ENCODE measurements at regions not wholly inside any gene's neighbourhood (a gene's known extent, or its start where the extent isn't known, plus 50 kb on each side); places are given as distances from the start of the nearest gene placed in this dataset.
"Not testable (repeated sequence)": the region's sequence is repeated elsewhere in the genome, so short reads cannot be mapped to it uniquely, and the experiment has no call there.

GRCh38 chr6:147944122-147944521 is 398.5 kb upstream of the SASH1 start:
- H3K27ac ChIP-seq: no peak overlapping the region
- no peak for DNase-seq (ENCODE audit: low read depth, low spot score)

DNA sequence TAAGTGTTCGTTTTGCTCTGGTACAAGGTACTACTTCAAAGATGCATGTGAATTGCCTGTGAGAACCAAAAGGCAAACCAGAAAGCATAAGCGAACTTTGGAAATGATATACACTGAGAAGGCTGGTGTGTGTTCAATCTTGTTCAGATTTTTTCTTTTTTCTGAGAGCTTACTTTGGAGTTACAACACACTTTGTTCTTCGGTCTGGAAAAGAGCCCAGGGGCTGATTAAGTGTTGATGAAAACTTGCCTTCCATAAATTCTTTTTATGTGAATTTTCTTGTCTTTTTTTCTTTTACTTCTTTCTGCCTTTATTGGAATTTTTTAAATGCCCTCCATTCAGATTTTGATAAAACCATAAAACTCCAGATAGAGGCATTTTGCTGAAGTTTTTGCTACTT is 395.1 kb upstream of the SASH1 start:
- no peak for DNase-seq (ENCODE audit: low read depth, low spot score)
- no peak overlapping the region for H3K27ac ChIP-seq

- H3K27ac ChIP-seq: no peak overlapping the region
- no peak for DNase-seq (ENCODE audit: low read depth, low spot score)
Measured at GRCh38 chr6:147949981-147950622, 392.5 kb upstream of the SASH1 start.

GRCh38 chr6:147950623-147950987 is 392.0 kb upstream of the SASH1 start:
- no peak for DNase-seq (ENCODE audit: low read depth, low spot score)
- H3K27ac ChIP-seq: no peak overlapping the region

DNA sequence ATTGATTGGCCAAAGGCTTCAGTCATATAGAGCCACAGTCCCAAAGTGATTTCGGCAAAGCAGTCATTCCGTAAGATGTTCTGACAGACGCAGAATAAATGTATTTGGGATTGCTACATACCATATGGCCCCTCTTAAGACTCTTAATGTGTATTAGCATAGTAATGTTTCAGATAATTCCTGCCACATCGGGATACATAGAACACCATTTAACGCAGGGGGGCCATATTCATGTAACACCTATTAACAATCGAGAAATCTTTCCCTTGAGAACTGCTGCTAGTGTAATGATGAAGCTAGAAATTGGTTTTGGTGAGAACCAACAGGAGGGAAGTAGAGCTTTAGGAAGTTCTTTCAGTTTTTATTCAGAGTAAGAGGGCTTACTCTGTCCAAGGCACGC is 390.9 kb upstream of the SASH1 start:
- H3K27ac ChIP-seq: no peak overlapping the region
- DNase-seq (ENCODE audit: low read depth, low spot score): no peak

GRCh38 chr6:147954938-147955337 is 387.7 kb upstream of the SASH1 start:
- DNase-seq (ENCODE audit: low read depth, low spot score): peak; percentile 85
- peak overlapping the region; percentile 65 for H3K27ac ChIP-seq

DNA sequence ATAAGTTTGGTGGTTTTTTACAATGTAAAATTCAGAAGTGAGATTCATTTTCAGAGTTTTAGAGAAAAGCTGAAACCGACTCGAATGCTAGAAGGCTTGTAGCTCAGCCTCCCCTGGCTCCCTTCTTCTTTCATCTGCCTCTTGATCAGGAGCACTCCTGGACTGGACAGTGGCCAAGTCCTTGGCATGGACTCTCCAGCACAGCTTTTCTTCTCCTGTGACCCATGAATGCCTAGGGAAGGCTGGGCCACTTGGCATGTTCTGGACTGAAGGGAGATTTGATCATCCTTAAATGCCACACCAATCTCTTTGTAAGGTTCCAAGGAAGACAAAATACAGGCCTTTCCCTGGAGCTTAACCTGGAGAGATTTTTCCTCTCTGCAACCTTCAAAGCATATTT is 384.0 kb upstream of the SASH1 start:
- H3K27ac ChIP-seq: no peak overlapping the region
- DNase-seq (ENCODE audit: low read depth, low spot score): no peak

DNA sequence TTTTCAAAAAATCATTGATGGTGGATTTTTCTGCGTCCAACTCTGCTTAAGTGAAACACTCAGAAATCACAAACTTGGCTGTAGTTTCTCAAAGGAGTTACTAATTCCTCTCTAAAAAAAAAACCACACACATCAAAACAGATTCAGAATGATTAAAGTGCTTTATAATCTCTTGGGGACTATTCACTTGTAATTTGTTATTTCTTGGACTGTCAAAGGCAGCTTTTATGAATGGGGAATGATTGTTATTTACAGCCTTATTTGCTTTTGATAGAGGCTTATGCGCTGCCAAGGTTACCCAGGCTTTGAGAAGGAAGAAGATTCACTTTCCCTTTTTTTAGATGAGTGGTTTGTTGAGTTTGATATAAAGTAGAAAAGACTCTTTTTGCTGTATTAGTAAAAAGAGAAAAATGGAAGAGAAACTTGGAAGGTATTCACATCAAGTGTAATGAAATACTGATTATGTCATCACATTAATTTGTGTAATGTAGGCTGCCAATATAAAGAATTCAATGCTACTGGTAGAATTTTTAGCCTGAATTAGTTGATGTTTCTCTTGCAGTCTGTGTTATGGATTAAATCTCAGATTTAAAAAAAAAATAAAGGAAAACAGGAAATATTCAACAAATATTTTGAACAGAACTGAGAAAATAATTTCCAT is 381.0 kb upstream of the SASH1 start:
- DNase-seq (ENCODE audit: low read depth, low spot score): no peak
- H3K27ac ChIP-seq: no peak overlapping the region

GRCh38 chr6:147965448-147965847 is 377.2 kb upstream of the SASH1 start:
- DNase-seq (ENCODE audit: low read depth, low spot score); H3K27ac ChIP-seq: not testable (repeated sequence)

DNA sequence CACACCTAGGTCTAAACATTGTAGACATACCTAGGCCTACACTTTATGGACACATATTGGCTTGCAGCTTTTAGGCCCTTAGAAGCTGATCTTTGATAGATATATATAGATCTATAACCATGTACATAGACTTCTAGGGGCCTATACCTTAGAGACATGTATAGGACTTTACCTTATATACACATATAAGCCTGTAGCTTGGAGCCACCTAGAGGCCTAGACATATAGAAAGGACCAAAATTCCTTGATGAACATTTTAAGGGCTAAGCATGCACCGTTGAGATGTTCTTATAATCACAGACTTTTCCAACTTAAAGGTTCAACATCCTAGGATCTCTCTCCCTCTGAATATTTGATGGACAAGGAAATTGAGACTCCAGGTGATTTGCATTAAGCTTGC is 371.7 kb upstream of the SASH1 start:
- DNase-seq (ENCODE audit: low read depth, low spot score): no peak
- H3K27ac ChIP-seq: no peak overlapping the region

DNA sequence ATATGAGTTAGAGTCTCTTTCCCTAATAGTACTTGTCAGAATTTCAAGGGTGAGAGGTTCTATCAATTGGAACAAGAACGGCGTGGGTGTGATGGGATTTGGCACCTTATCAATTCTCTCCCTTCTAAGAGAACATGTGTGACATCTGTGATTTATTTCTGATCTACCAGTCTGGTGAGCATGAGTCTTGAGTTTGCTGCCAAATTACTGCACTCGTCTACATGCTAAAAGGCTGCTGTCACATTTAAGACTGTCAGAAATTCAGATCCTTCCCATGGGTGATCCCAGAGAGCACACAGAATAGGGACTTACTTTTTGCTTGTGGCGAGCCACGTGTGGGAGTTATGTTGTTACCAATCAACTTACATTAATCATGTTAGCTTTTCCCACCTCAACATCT is 370.2 kb upstream of the SASH1 start:
- no peak overlapping the region for H3K27ac ChIP-seq
- no peak for DNase-seq (ENCODE audit: low read depth, low spot score)

GRCh38 chr6:147973806-147974205 is 368.8 kb upstream of the SASH1 start:
- DNase-seq (ENCODE audit: low read depth, low spot score): no peak
- H3K27ac ChIP-seq: no peak overlapping the region

DNA sequence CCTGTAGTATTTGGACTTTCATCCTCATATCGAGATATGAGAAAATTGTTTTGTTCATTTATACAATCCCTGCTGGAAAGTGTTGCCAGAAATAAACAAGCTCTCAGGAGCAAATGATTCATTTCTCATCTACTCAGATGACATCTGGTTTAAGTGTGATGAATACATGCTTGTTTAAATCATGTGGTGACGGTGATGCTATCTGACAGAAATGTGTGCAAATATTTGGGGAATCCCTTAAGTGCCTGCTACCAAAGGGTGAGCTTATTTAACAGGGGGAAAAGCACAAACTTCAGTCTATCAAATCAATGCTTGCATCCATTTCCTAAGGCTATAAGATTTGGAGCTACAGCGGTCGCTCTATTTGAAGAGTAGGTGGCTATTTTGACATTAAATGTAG is 368.3 kb upstream of the SASH1 start:
- no peak overlapping the region for H3K27ac ChIP-seq
- DNase-seq (ENCODE audit: low read depth, low spot score): peak; percentile 46

- DNase-seq (ENCODE audit: low read depth, low spot score): no peak
- H3K27ac ChIP-seq: no peak overlapping the region
Measured at GRCh38 chr6:147977851-147978465, 364.7 kb upstream of the SASH1 start.

- no peak for DNase-seq (ENCODE audit: low read depth, low spot score)
- no peak overlapping the region for H3K27ac ChIP-seq
Measured at GRCh38 chr6:147979966-147980365, 362.7 kb upstream of the SASH1 start.

DNA sequence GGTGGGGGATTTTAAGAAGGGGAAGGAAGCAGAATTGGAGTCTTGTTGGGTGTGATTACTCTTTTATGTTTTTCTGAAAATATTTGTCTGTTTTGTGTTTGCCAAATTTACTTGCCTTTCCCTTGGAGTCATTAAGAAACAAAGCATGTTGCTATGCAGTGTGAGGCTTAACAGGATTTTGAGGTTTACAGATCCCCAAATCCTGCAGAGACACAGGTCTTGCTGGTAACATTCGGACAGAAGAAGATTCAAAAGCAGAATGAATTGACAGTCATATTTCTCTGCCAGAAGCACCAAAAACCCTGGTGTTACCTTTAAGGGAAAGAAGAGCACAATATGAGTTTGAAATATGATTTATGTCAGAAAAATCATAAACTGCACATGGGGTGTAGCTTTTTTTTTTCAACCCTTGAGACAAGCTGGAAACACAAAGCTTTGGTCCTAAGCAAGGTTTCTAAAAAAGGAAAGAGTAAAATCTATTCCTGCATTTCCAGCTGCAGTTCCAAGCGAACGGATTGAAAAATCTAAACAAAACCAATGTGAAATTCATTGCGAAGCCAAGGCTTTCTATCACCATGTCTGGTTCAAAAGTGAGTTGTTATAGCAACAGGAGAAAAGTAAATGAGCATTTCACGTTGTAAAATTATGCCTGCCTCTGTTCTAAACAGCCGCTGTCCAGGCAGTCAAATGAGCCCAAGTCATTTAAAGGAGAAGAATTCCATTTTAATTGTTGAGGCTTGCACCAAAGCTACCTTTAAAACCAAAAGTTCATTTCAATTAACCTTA is 358.9 kb upstream of the SASH1 start:
- H3K27ac ChIP-seq: no peak overlapping the region
- no peak for DNase-seq (ENCODE audit: low read depth, low spot score)

- H3K27ac ChIP-seq: no peak overlapping the region
- no peak for DNase-seq (ENCODE audit: low read depth, low spot score)
Measured at GRCh38 chr6:147986846-147987245, 355.8 kb upstream of the SASH1 start.

- no peak for DNase-seq (ENCODE audit: low read depth, low spot score)
- H3K27ac ChIP-seq: no peak overlapping the region
Measured at GRCh38 chr6:147990159-147990558, 352.5 kb upstream of the SASH1 start.

DNA sequence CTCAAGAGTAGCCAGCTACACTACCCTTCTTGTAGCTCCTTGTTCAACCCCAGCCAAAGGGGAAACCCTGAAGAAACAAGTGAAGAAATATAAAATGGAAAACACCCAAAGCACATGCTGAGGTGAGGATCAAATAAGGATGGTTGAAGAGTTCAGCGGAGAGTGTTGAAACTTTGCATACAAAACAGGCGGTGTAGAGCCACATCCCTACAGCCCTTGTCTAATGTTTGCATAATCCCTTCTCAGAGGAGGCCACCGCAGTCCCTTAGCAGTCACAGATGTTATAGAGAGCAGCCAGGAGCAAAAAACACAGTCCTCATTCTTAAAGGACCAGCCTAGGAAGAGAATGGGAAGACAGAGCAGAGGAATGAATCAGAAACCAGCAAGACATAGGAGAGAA is 350.7 kb upstream of the SASH1 start:
- H3K27ac ChIP-seq: no peak overlapping the region
- no peak for DNase-seq (ENCODE audit: low read depth, low spot score)

GRCh38 chr6:147999001-147999540 is 343.6 kb upstream of the SASH1 start:
- no peak overlapping the region for H3K27ac ChIP-seq
- DNase-seq (ENCODE audit: low read depth, low spot score): no peak
